OCI-LY7 (cell line): ENCODE measurements at regions not wholly inside any gene's neighbourhood (a gene's known extent, or its start where the extent isn't known, plus 50 kb on each side); places are given as distances from the start of the nearest gene placed in this dataset.

ENCODE experiments used
- EZH2phosphoT487 ChIP-seq: fragments of 200-600 bp; sonication (generic); IDR thresholded peaks from 2 replicates; pipeline ENCODE4 v1.6.1; 2018; ENCODE audit warnings: low read depth, borderline replicate concordance, mild to moderate bottlenecking, mixed run types, antibody characterized with exemption, low read length, moderate library complexity, mixed read lengths
- TF ChIP-seq, protein P1 (sequence below): fragments of 200-600 bp; sonication (generic); conservative IDR thresholded peaks from 2 replicates; pipeline ENCODE4 v1.5.1; 2014; ENCODE audit warnings: mild to moderate bottlenecking, antibody characterized with exemption, low read length, moderate library complexity, mixed read lengths

DNA sequence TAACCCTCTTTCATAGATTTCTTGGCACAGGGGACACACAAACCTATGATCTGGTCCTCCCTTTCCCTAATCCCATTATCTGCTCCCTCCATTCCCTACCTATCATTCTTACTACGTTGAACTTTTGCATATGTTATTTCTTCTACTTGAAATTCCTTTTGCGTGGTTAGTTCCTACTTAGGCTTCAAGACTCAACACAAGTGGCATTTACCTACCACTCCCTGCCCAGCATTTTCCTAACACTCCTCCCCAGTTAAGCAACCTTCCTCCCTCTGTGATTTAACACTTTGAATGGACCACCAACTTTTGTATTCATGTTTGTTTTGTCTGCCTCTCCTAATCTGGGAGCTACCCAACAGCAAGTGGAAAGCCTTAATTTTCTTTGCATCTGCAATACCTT, 1113.7 kb downstream of the STIM2 start:
- TF ChIP-seq, protein P1, sequence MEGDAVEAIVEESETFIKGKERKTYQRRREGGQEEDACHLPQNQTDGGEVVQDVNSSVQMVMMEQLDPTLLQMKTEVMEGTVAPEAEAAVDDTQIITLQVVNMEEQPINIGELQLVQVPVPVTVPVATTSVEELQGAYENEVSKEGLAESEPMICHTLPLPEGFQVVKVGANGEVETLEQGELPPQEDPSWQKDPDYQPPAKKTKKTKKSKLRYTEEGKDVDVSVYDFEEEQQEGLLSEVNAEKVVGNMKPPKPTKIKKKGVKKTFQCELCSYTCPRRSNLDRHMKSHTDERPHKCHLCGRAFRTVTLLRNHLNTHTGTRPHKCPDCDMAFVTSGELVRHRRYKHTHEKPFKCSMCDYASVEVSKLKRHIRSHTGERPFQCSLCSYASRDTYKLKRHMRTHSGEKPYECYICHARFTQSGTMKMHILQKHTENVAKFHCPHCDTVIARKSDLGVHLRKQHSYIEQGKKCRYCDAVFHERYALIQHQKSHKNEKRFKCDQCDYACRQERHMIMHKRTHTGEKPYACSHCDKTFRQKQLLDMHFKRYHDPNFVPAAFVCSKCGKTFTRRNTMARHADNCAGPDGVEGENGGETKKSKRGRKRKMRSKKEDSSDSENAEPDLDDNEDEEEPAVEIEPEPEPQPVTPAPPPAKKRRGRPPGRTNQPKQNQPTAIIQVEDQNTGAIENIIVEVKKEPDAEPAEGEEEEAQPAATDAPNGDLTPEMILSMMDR, result no peak
- no peak for TF ChIP-seq EZH2phosphoT487
